Osteoblast (primary cell): ENCODE measurements at regions not wholly inside any gene's neighbourhood (a gene's known extent, or its start where the extent isn't known, plus 50 kb on each side); places are given as distances from the start of the nearest gene placed in this dataset.

Source experiments
- DNase-seq: peaks from one replicate; pipeline ENCODE4 v3.0.0; 2011; ENCODE audit warnings: low spot score, mixed read lengths; ENCODE audit not compliant: insufficient read length; ENCODE audit errors: missing footprints
- H2AFZ ChIP-seq: 2 replicates; pipeline ENCODE4 v1.6.0; 2011; ENCODE audit warnings: mild to moderate bottlenecking, low read length
- H3K27ac ChIP-seq: 2 replicates; pipeline ENCODE4 v1.5.1; 2011; ENCODE audit warnings: mild to moderate bottlenecking, low read depth, low read length, moderate library complexity
- H3K27me3 ChIP-seq: 2 replicates; pipeline ENCODE4 v1.6.0; 2012; ENCODE audit warnings: mild to moderate bottlenecking, control low read depth, inconsistent platforms, low read length, moderate library complexity; ENCODE audit not compliant: insufficient read depth
- H3K36me3 ChIP-seq: 2 replicates; pipeline ENCODE4 v1.5.1; 2011; ENCODE audit warnings: mild to moderate bottlenecking, low read length, control low read depth, moderate library complexity; ENCODE audit not compliant: insufficient read depth
- H3K4me1 ChIP-seq: 2 replicates; pipeline ENCODE4 v1.5.1; 2011; ENCODE audit warnings: mild to moderate bottlenecking, low read length, control low read depth, moderate library complexity; ENCODE audit not compliant: insufficient read depth
- H3K4me2 ChIP-seq: 2 replicates; pipeline ENCODE4 v1.6.0; 2011; ENCODE audit warnings: mild to moderate bottlenecking, low read length; ENCODE audit not compliant: insufficient read depth
- H3K4me3 ChIP-seq: fragments of 200-600 bp; sonication (generic); 3 replicates; pipeline ENCODE4 v1.5.1; 2012; ENCODE audit warnings: mild to moderate bottlenecking, low read length, inconsistent platforms; ENCODE audit not compliant: insufficient read depth
- H3K79me2 ChIP-seq: 2 replicates; pipeline ENCODE4 v1.6.0; 2012; ENCODE audit warnings: mild to moderate bottlenecking, low read length, control low read depth, inconsistent platforms; ENCODE audit not compliant: insufficient read depth
- H3K9me3 ChIP-seq: 2 replicates; pipeline ENCODE4 v1.5.1; 2011; ENCODE audit warnings: low read depth, low read length, control low read depth
- H4K20me1 ChIP-seq: 2 replicates; pipeline ENCODE4 v1.6.0; 2012; ENCODE audit warnings: mild to moderate bottlenecking, low read length, control low read depth; ENCODE audit not compliant: insufficient read depth
- CTCF ChIP-seq: IDR thresholded peaks from 2 replicates; pipeline ENCODE4 v1.5.1; 2011; ENCODE audit warnings: mild to moderate bottlenecking, low read depth, low read length, moderate library complexity; ENCODE audit errors: extremely low read depth

GRCh38 chr6:167717867-167718266 lies 108.8 kb upstream of the AFDN start:
- no peak overlapping the region for H3K4me2 ChIP-seq

GRCh38 chr6:167719920-167720319 lies 106.8 kb upstream of the AFDN start:
- no peak overlapping the region for H3K4me3 ChIP-seq
- TF ChIP-seq CTCF: no peak
- no peaks in the 10 kb centered on the region for H3K79me2 ChIP-seq
- H3K4me1 ChIP-seq: no peaks in the 10 kb centered on the region
- H3K9me3 ChIP-seq: no peaks in the 10 kb centered on the region
- H3K27me3 ChIP-seq: no peaks in the 10 kb centered on the region
- H3K27ac ChIP-seq: no peak overlapping the region
- no peak overlapping the region for H3K4me2 ChIP-seq
- no peak for DNase-seq
- H4K20me1 ChIP-seq: no peaks in the 10 kb centered on the region
- H2AFZ ChIP-seq: no peak overlapping the region
- H3K36me3 ChIP-seq: no peaks in the 10 kb centered on the region

More at GRCh38 chr6:167717867-167718266, 108.8 kb upstream of the AFDN start:
- DNase-seq: no peak
- Histone ChIP-seq H2AFZ (no peak overlapping the region), H3K79me2 (no peaks in the 10 kb centered on the region), H3K27me3 (no peaks in the 10 kb centered on the region), H4K20me1 (no peaks in the 10 kb centered on the region), H3K4me1 (no peaks in the 10 kb centered on the region), H3K9me3 (no peaks in the 10 kb centered on the region), H3K36me3 (no peaks in the 10 kb centered on the region), H3K4me3 (no peak overlapping the region), H3K27ac (no peak overlapping the region)
- no peak for TF ChIP-seq CTCF

GRCh38 chr6:167720456-167721285 lies 106.0 kb upstream of the AFDN start:
- Histone ChIP-seq H3K9me3 (no peaks in the 10 kb centered on the region), H3K27ac (no peak overlapping the region), H3K27me3 (no peaks in the 10 kb centered on the region)

More at GRCh38 chr6:167720456-167721285, 106.0 kb upstream of the AFDN start:
- Histone ChIP-seq H2AFZ (no peak overlapping the region), H4K20me1 (no peaks in the 10 kb centered on the region), H3K36me3 (no peaks in the 10 kb centered on the region), H3K4me1 (no peaks in the 10 kb centered on the region), H3K4me2 (no peak overlapping the region), H3K79me2 (no peaks in the 10 kb centered on the region), H3K4me3 (no peak overlapping the region)
- TF ChIP-seq CTCF: no peak
- no peak for DNase-seq
